H1 (cell line): ENCODE measurements at regions not wholly inside any gene's neighbourhood (a gene's known extent, or its start where the extent isn't known, plus 50 kb on each side); places are given as distances from the start of the nearest gene placed in this dataset.

Experiments
- CTCF ChIA-PET: fragments of 300-600 bp; sonication (Branson Sonifier 250); formaldehyde crosslinking; loops from one replicate; lab custom pipeline; 2021; ENCODE audit not compliant: partially characterized antibody; lab: Charles Lee
- POLR2A ChIA-PET: fragments of 300-600 bp; sonication (Branson Sonifier 250); formaldehyde crosslinking; loops from one replicate; lab custom pipeline; 2021; ENCODE audit warnings: inconsistent platforms; ENCODE audit not compliant: partially characterized antibody; lab: Charles Lee
- DNase-seq, 2 experiments: peaks; one replicate each; pipeline versions ENCODE4 v3.0.0 to v3.0.0-alpha.2; 2010 to 2022; ENCODE audit warnings: low spot score in 2 of 2, low read depth in 1 of 2, mixed read lengths in 1 of 2
- FAIRE-seq: peaks from 2 replicates; lab custom pipeline; 2011; peaks lifted over from hg19 to GRCh38; lab: Jason Lieb, UNC
- H2AFZ ChIP-seq: 2 replicates; pipeline ENCODE4 v1.8.1; 2012; ENCODE audit warnings: low read length, inconsistent platforms
- H2AK5ac ChIP-seq: 2 replicates; pipeline ENCODE4 v1.6.1; 2013; ENCODE audit warnings: low read depth, low read length
- H2BK120ac ChIP-seq: replicated peaks from 2 replicates; pipeline ENCODE3; 2013; ENCODE audit warnings: low read depth, low read length, inconsistent platforms
- H2BK12ac ChIP-seq: 2 replicates; pipeline ENCODE4 v1.6.1; 2013; ENCODE audit warnings: low read depth, low read length
- H2BK15ac ChIP-seq: 2 replicates; pipeline ENCODE4 v1.6.1; 2013; ENCODE audit warnings: low read length
- H2BK20ac ChIP-seq: 2 replicates; pipeline ENCODE4 v1.6.1; 2013; ENCODE audit warnings: low read length
- H2BK5ac ChIP-seq: 2 replicates; pipeline ENCODE4 v1.6.1; 2013; ENCODE audit warnings: low read depth, low read length
- H3K14ac ChIP-seq: 2 replicates; pipeline ENCODE4 v1.6.1; 2013; ENCODE audit warnings: inconsistent platforms; ENCODE audit not compliant: insufficient read length
- H3K18ac ChIP-seq: 2 replicates; pipeline ENCODE4 v1.6.1; 2013; ENCODE audit warnings: low read length; ENCODE audit errors: extremely low read depth
- H3K23ac ChIP-seq: 2 replicates; pipeline ENCODE4 v1.6.1; 2013; ENCODE audit warnings: inconsistent platforms; ENCODE audit not compliant: insufficient read length
- H3K23me2 ChIP-seq: 2 replicates; pipeline ENCODE4 v1.6.1; 2013; ENCODE audit warnings: low read depth, low read length
- H3K27ac ChIP-seq: 2 replicates; pipeline ENCODE4 v1.6.1; 2011; ENCODE audit warnings: low read depth, low read length, inconsistent platforms
- H3K27me3 ChIP-seq, 4 experiments: replicated peaks in 1 of 4; 1 replicate in 1 of 4; 2 replicates in 3 of 4; pipeline versions ENCODE4 v1.6.1 to v1.8.1; 2011 to 2013; ENCODE audit warnings: low read length in 3 of 4, mild to moderate bottlenecking in 3 of 4, inconsistent platforms in 2 of 4, mixed read lengths in 2 of 4, moderate library complexity in 1 of 4; ENCODE audit not compliant: control insufficient read depth in 3 of 4, insufficient read depth in 3 of 4; ENCODE audit errors: extremely low read depth in 1 of 4
- H3K36me3 ChIP-seq, 4 experiments: 2 replicates each; pipeline versions ENCODE4 v1.6.1 to v1.8.1; 2011 to 2013; ENCODE audit warnings: mild to moderate bottlenecking in 4 of 4, low read length in 3 of 4, moderate library complexity in 2 of 4, control low read depth in 1 of 4, inconsistent platforms in 1 of 4; ENCODE audit not compliant: insufficient read depth in 4 of 4, control insufficient read depth in 2 of 4
- H3K4ac ChIP-seq: replicated peaks from 2 replicates; pipeline ENCODE3; 2013; ENCODE audit warnings: low read length, low read depth, mixed read lengths, inconsistent platforms; ENCODE audit not compliant: insufficient read length
- H3K4me1 ChIP-seq, 4 experiments: replicated peaks in 1 of 4; 1 replicate in 1 of 4; 2 replicates in 3 of 4; pipeline versions ENCODE4 v1.6.1 to v1.8.1; 2011 to 2013; ENCODE audit warnings: low read length in 3 of 4, inconsistent platforms in 2 of 4, mixed read lengths in 1 of 4; ENCODE audit not compliant: insufficient read depth in 4 of 4, control insufficient read depth in 3 of 4
- H3K4me2 ChIP-seq, 2 experiments: 2 replicates each; pipeline versions ENCODE4 v1.6.1 to v1.8.1; 2011 to 2013; ENCODE audit warnings: low read depth in 2 of 2, low read length in 2 of 2, control low read depth in 1 of 2, inconsistent platforms in 1 of 2, mild to moderate bottlenecking in 1 of 2; ENCODE audit not compliant: insufficient read depth in 1 of 2
- H3K4me3 ChIP-seq, 4 experiments: fragments of 200-600, 300-600 bp in 1 of 4; sonication (generic), shearing (Covaris generic), sonication (Bioruptor Twin) in 1 of 4; 2 replicates each; pipeline versions ENCODE4 v1.5.1 to v1.8.1; 2011 to 2016; ENCODE audit warnings: low read length in 4 of 4, low read depth in 3 of 4, control low read depth in 2 of 4, inconsistent platforms in 2 of 4, mild to moderate bottlenecking in 2 of 4, mixed read lengths in 1 of 4, moderate library complexity in 1 of 4; ENCODE audit not compliant: insufficient read depth in 2 of 4; ENCODE audit errors: extremely low read depth in 1 of 4
- H3K56ac ChIP-seq: replicated peaks from 2 replicates; pipeline ENCODE3; 2013; ENCODE audit warnings: low read depth, mild to moderate bottlenecking, mixed read lengths, low read length, inconsistent platforms; ENCODE audit not compliant: insufficient read length
- H3K79me1 ChIP-seq: 2 replicates; pipeline ENCODE4 v1.6.1; 2013; ENCODE audit warnings: low read depth, low read length, control low read depth
- H3K79me2 ChIP-seq, 2 experiments: 2 replicates each; pipeline versions ENCODE4 v1.6.1 to v1.8.1; 2012 to 2013; ENCODE audit warnings: low read length in 2 of 2, mild to moderate bottlenecking in 2 of 2, inconsistent platforms in 1 of 2; ENCODE audit not compliant: insufficient read depth in 2 of 2, control insufficient read depth in 1 of 2
- H3K9ac ChIP-seq, 4 experiments: replicated peaks in 1 of 4; 1 replicate in 1 of 4; 2 replicates in 3 of 4; pipeline versions ENCODE4 v1.6.1 to v1.8.1; 2011 to 2013; ENCODE audit warnings: low read depth in 3 of 4, low read length in 3 of 4, control low read depth in 2 of 4, mild to moderate bottlenecking in 2 of 4, moderate library complexity in 2 of 4, inconsistent platforms in 1 of 4; ENCODE audit errors: extremely low read depth in 1 of 4
- H3K9me3 ChIP-seq, 2 experiments: 2 replicates each; pipeline versions ENCODE4 v1.6.1 to v1.8.1; 2012 to 2013; ENCODE audit warnings: mild to moderate bottlenecking in 2 of 2, moderate library complexity in 2 of 2, control low read depth in 1 of 2, inconsistent platforms in 1 of 2, low read depth in 1 of 2, low read length in 1 of 2, mixed read lengths in 1 of 2; ENCODE audit not compliant: insufficient read depth in 2 of 2
- H4K20me1 ChIP-seq, 2 experiments: replicated peaks in 1 of 2; 2 replicates each; pipeline versions ENCODE3 to v1.8.1; 2011 to 2013; ENCODE audit warnings: inconsistent platforms in 2 of 2, low read length in 2 of 2, mild to moderate bottlenecking in 1 of 2; ENCODE audit not compliant: insufficient read depth in 2 of 2, control insufficient read depth in 1 of 2
- H4K5ac ChIP-seq: 2 replicates; pipeline ENCODE4 v1.6.1; 2013; ENCODE audit warnings: low read length, low read depth, mixed read lengths, inconsistent platforms; ENCODE audit not compliant: insufficient read length
- H4K8ac ChIP-seq: 2 replicates; pipeline ENCODE4 v1.8.0; 2013; ENCODE audit warnings: mild to moderate bottlenecking, moderate library complexity, low read length, inconsistent platforms; ENCODE audit not compliant: insufficient read depth; ENCODE audit errors: extremely low read depth
- H4K91ac ChIP-seq: replicated peaks from 2 replicates; pipeline ENCODE3; 2013; ENCODE audit warnings: low read length, mixed read lengths, inconsistent platforms; ENCODE audit not compliant: insufficient read length
- BRCA1 ChIP-seq: IDR thresholded peaks from 2 replicates; pipeline ENCODE4 v1.6.1; 2012; ENCODE audit warnings: low read depth, low read length, improper control_type of control experiment
- CEBPB ChIP-seq: IDR thresholded peaks from 2 replicates; pipeline ENCODE4 v1.6.1; 2012; ENCODE audit warnings: low read depth, low read length
- GTF2F1 ChIP-seq: IDR thresholded peaks from 2 replicates; pipeline ENCODE4 v1.6.1; 2012; ENCODE audit warnings: low read depth, low read length, improper control_type of control experiment, borderline replicate concordance
- JUN ChIP-seq: IDR thresholded peaks from 2 replicates; pipeline ENCODE4 v1.6.1; 2011; ENCODE audit warnings: low read depth, mild to moderate bottlenecking, improper control_type of control experiment, low read length
- MAFK ChIP-seq: IDR thresholded peaks from 2 replicates; pipeline ENCODE4 v1.6.1; 2012; ENCODE audit warnings: low read depth, mild to moderate bottlenecking, improper control_type of control experiment, low read length
- WGBS, 2 experiments: shearing (Covaris generic) in 1 of 2; methylation state at CpG; one replicate each; pipeline versions ENCODE4 v1.1.6 to v1.1.7; 2013 to 2015; ENCODE audit warnings: low lambda C conversion rate in 2 of 2, mixed read lengths in 2 of 2, inconsistent platforms in 1 of 2, low coverage in 1 of 2, missing lambda C conversion rate in 1 of 2; ENCODE audit not compliant: insufficient replicate concordance in 2 of 2, insufficient coverage in 1 of 2, insufficient read length in 1 of 2; ENCODE audit errors: extremely low coverage in 1 of 2, missing lambda C conversion rate in 1 of 2; 5-methylcytosine and 5-hydroxymethylcytosine counted together
- TF ChIP-seq, protein P1 (sequence below): IDR thresholded peaks from 2 replicates; pipeline ENCODE4 v1.6.1; 2012; ENCODE audit warnings: low read length, inconsistent platforms

DNA sequence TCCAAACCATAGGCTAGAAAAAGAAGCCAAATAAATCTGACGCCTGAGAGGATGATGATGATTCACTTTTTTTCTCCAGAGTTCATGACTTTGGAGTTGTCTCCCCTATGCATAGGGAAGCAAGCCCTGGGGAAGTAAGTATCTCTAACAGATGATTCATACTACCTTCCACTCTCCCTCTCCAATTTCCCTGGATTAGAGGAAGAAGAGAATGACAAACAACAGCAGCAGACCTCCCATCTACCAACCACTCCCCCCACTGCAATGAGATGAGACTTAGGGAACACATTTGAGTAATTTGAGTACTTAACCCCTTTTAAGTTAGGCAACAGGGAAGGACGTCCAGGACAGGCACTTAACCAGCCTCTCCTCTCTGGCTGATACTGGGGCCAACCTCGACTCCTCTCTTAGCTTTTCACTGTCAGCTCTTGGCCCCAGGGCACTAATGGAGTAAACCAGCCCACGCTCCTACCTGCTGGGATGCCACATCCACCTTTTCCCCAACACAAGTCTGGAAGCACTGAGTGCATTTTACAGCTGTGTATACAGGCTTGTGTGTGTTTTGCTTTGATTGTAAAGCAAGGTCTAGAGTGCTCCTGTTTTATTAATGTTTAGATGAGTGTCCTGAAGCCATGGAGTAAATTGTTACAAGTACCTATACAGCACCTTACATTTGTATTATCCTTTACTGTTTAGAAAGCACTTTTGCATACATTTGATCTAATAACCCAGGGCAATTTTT lies 180.7 kb downstream of the PHLDA1 start:
- Histone ChIP-seq H3K56ac (no peak overlapping the region), H3K23me2 (no peaks in the 10 kb centered on the region), H3K79me1 (no peaks in the 10 kb centered on the region), H2BK5ac (no peak overlapping the region), H3K27ac (no peak overlapping the region), H3K9ac (no peak overlapping the region), H2BK120ac (no peak overlapping the region), H2BK12ac (no peak overlapping the region), H3K27me3 (no peaks in the 10 kb centered on the region), H3K4me3 (no peak overlapping the region), H3K4ac (no peak overlapping the region), H3K4me1 (peaks cover 0 to 3% (median 0%) of the 10 kb centered on the region in 4 experiments; a peak in 1 of 7 replicates), H2BK15ac (no peak overlapping the region), H3K18ac (0 out of 2 replicates have a peak overlapping the region, but pooled peaks have one; percentile 29), H3K79me2 (no peaks in the 10 kb centered on the region), H3K36me3 (no peaks in the 10 kb centered on the region), H3K9me3 (0 out of 4 replicates have a peak, but pooled peaks cover 2 to 5% of the 10 kb centered on the region in 2 experiments), H3K14ac (no peak overlapping the region), H4K8ac (no peak overlapping the region), H3K4me2 (no peak overlapping the region), H3K23ac (no peak overlapping the region), H4K20me1 (no peaks in the 10 kb centered on the region), H2AFZ (no peak overlapping the region), H4K5ac (no peak overlapping the region), H4K91ac (no peak overlapping the region), H2AK5ac (no peak overlapping the region), H2BK20ac (no peak overlapping the region)
- DNase-seq = no peak
- FAIRE-seq = no peak
- ChIA-PET POLR2A (no interaction called here), CTCF (interaction anchor here (1.2 kb wide), 1 partner anchor 132 kb away, joined by 3 read pairs; no protein-coding TSS in a partner anchor)
- 41% methylated on average over 4 of the region's 4 CpGs; no CpG with 5 or more reads in 1 of the 2 experiments for WGBS, 2 experiments
- TF ChIP-seq, protein P1, sequence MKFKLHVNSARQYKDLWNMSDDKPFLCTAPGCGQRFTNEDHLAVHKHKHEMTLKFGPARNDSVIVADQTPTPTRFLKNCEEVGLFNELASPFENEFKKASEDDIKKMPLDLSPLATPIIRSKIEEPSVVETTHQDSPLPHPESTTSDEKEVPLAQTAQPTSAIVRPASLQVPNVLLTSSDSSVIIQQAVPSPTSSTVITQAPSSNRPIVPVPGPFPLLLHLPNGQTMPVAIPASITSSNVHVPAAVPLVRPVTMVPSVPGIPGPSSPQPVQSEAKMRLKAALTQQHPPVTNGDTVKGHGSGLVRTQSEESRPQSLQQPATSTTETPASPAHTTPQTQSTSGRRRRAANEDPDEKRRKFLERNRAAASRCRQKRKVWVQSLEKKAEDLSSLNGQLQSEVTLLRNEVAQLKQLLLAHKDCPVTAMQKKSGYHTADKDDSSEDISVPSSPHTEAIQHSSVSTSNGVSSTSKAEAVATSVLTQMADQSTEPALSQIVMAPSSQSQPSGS = no peak
- TF ChIP-seq MAFK (no peak), CEBPB (no peak), GTF2F1 (no peak), JUN (no peak), BRCA1 (no peak)
